ENCODE measurements at regions not wholly inside any gene's neighbourhood (a gene's known extent, or its start where the extent isn't known, plus 50 kb on each side); places are given as distances from the start of the nearest gene placed in this dataset.

GRCh38 chr3:107453504-107453903, 69.3 kb upstream of the BBX start:
- intact Hi-C loops (cut with micrococcal nuclease) = no loop called here
- POLR2A ChIA-PET (ENCODE audit: unreplicated experiment) = no interaction called here
- WGBS, 2 experiments (ENCODE audit: extremely low coverage in 2 of 2, insufficient read length in 1 of 2) = no CpG with 5 or more reads among the region's 2 CpGs
- H4K8ac ChIP-seq (ENCODE audit: low read depth in 2 of 2, low read length in 2 of 2) = no peak overlapping the region
- no peak overlapping the region for H2BK20ac ChIP-seq (ENCODE audit: low read depth, low read length)
- no peak overlapping the region for H3K9ac ChIP-seq (ENCODE audit: low read depth, low read length)
- CTCF ChIA-PET = interaction anchor here (1.2 kb wide), 2 partner anchors 24 to 182 kb away, joined by 3 to 4 read pairs; no protein-coding TSS in a partner anchor
- H2BK5ac ChIP-seq (ENCODE audit: low read depth, low read length, poor library complexity, severe bottlenecking) = no peak overlapping the region
- H2AFZ ChIP-seq (replicated peaks; ENCODE audit: low read length, poor library complexity) = no peak overlapping the region
- H3K23ac ChIP-seq (ENCODE audit: low read depth, low read length) = no peak overlapping the region
- no peak overlapping the region for H3K56ac ChIP-seq (ENCODE audit: extremely low read depth, insufficient read depth, low read length)
- no peaks in the 10 kb centered on the region for H4K20me1 ChIP-seq (ENCODE audit: insufficient read depth, low read length)
- H4K91ac ChIP-seq (ENCODE audit: insufficient read depth, low read depth, low read length) = no peak overlapping the region
- no peaks in the 10 kb centered on the region for H3K36me3 ChIP-seq (ENCODE audit: control insufficient read depth, insufficient read depth, low read length)
- no peaks in the 10 kb centered on the region for H3K4me1 ChIP-seq (ENCODE audit: control insufficient read depth, insufficient read depth, low read length)
- H3K4me2 ChIP-seq (ENCODE audit: low read depth, low read length) = no peak overlapping the region
- no peak overlapping the region for H2AK9ac ChIP-seq (replicated peaks; ENCODE audit: low read depth, low read length, poor library complexity)
- BruUV-seq (replicated peaks) = no TSS peak
- H4K5ac ChIP-seq (ENCODE audit: low read depth, low read length) = no peak overlapping the region
- H3K9me1 ChIP-seq (ENCODE audit: insufficient read depth, low read length) = no peaks in the 10 kb centered on the region
- dilution Hi-C loops (cut with HindIII; ENCODE audit: low sequenced_read_pairs, unreplicated experiment) = no loop called here
- in situ Hi-C loops (cut with MboI; ENCODE audit: low sequenced_read_pairs) = no loop called here
- no peak overlapping the region for H3K18ac ChIP-seq (ENCODE audit: low read depth, low read length)
- H3K4ac ChIP-seq (ENCODE audit: low read depth, low read length) = no peak overlapping the region
- TF ChIP-seq NFE2L2 (IDR thresholded peaks at IDR 0.05; ENCODE audit: low read depth, low read length) (no peak), USF2 (IDR thresholded peaks at IDR 0.05; ENCODE audit: low read depth, low read length) (no peak), POLR2A (IDR thresholded peaks at IDR 0.05; ENCODE audit: low read depth, low read length) (no peak), CEBPB (IDR thresholded peaks at IDR 0.05; ENCODE audit: low read depth, low read length) (no peak), SMC3 (IDR thresholded peaks at IDR 0.05; ENCODE audit: low read depth, low read length) (no peak), MAFK (IDR thresholded peaks at IDR 0.05; ENCODE audit: low read depth, low read length) (no peak), FOS (IDR thresholded peaks at IDR 0.05; ENCODE audit: low read depth, low read length) (no peak), ELK1 (IDR thresholded peaks at IDR 0.05; ENCODE audit: borderline replicate concordance, low read depth, low read length) (no peak), CTCF (conservative IDR thresholded peaks at IDR 0.05; ENCODE audit: low read depth, low read length) (no peak), RCOR1 (IDR thresholded peaks at IDR 0.05; ENCODE audit: insufficient replicate concordance, low read length) (no peak), MXI1 (IDR thresholded peaks at IDR 0.05; ENCODE audit: borderline replicate concordance, low read depth, low read length) (no peak), BHLHE40 (IDR thresholded peaks at IDR 0.05; ENCODE audit: low read depth, low read length) (no peak), CHD1 (IDR thresholded peaks at IDR 0.05; ENCODE audit: low read depth, low read length) (no peak), RFX5 (IDR thresholded peaks at IDR 0.05; ENCODE audit: low read depth, low read length) (no peak), MAZ (IDR thresholded peaks at IDR 0.05; ENCODE audit: borderline replicate concordance, low read depth, low read length) (no peak), RAD21 (IDR thresholded peaks at IDR 0.05; ENCODE audit: low read length) (no peak)
- no peak overlapping the region for H2AK5ac ChIP-seq (ENCODE audit: low read depth, low read length)
- H3K14ac ChIP-seq (replicated peaks; ENCODE audit: low read depth, low read length) = no peak overlapping the region
- H3K27me3 ChIP-seq (ENCODE audit: control insufficient read depth, insufficient read depth, low read length) = no peaks in the 10 kb centered on the region
- no peak overlapping the region for H2BK15ac ChIP-seq (ENCODE audit: low read depth, low read length)
- H3K79me1 ChIP-seq (ENCODE audit: low read depth in 1 of 2, low read length in 2 of 2) = no peaks in the 10 kb centered on the region
- H3K27ac ChIP-seq (ENCODE audit: insufficient read depth, low read length) = no peak overlapping the region
- no peak for DNase-seq
- H3K4me3 ChIP-seq (ENCODE audit: insufficient read depth, low read depth, low read length) = no peak overlapping the region
- no peak overlapping the region for H2BK120ac ChIP-seq (ENCODE audit: low read depth, low read length)
- no peaks in the 10 kb centered on the region for H3K9me3 ChIP-seq (ENCODE audit: control insufficient read depth, insufficient read depth, low read length)
- no peak for ATAC-seq (ENCODE audit: low read depth)

Data from IMR-90 (cell line).